BLaER1 (cell line): ENCODE measurements at regions not wholly inside any gene's neighbourhood (a gene's known extent, or its start where the extent isn't known, plus 50 kb on each side); places are given as distances from the start of the nearest gene placed in this dataset.

ENCODE experiments used
- H3K27ac ChIP-seq: shearing (Covaris generic); formaldehyde crosslinking; 2 replicates; pipeline ENCODE4 v1.8.1; 2022
- H3K27me3 ChIP-seq: shearing (Covaris generic); formaldehyde crosslinking; 2 replicates; pipeline ENCODE4 v1.8.1; 2022
- H3K36me3 ChIP-seq: shearing (Covaris generic); formaldehyde crosslinking; 2 replicates; pipeline ENCODE4 v1.8.1; 2022
- H3K4me1 ChIP-seq: shearing (Covaris generic); formaldehyde crosslinking; 2 replicates; pipeline ENCODE4 v1.8.1; 2022
- H3K4me2 ChIP-seq: shearing (Covaris generic); formaldehyde crosslinking; 2 replicates; pipeline ENCODE4 v1.8.1; 2022
- H3K4me3 ChIP-seq: shearing (Covaris generic); formaldehyde crosslinking; 2 replicates; pipeline ENCODE4 v1.8.1; 2022
- H3K9ac ChIP-seq: shearing (Covaris generic); formaldehyde crosslinking; 2 replicates; pipeline ENCODE4 v1.8.1; 2022
- H3K9me3 ChIP-seq: shearing (Covaris generic); formaldehyde crosslinking; 2 replicates; pipeline ENCODE4 v1.8.1; 2022
- H4K20me1 ChIP-seq: shearing (Covaris generic); formaldehyde crosslinking; 2 replicates; pipeline ENCODE4 v1.8.1; 2022
- Cebpa-rat ChIP-seq: shearing (Covaris generic); IDR thresholded peaks from 2 replicates; pipeline ENCODE4 v1.8.1; 2022

- Histone ChIP-seq H3K9me3 (peaks cover 24% of the 10 kb centered on the region), H3K4me2 (no peak overlapping the region), H4K20me1 (no peaks in the 10 kb centered on the region), H3K27me3 (no peaks in the 10 kb centered on the region), H3K4me3 (no peak overlapping the region), H3K36me3 (no peaks in the 10 kb centered on the region), H3K4me1 (peaks cover 68% of the 10 kb centered on the region), H3K27ac (no peak overlapping the region), H3K9ac (no peak overlapping the region)
- no peak for TF ChIP-seq Cebpa-rat
These were observed 63.6 kb upstream of the ELK3 start for GRCh38 chr12:96130396-96131059.

- H3K27me3 ChIP-seq, result no peaks in the 10 kb centered on the region
- H3K4me2 ChIP-seq, result no peak overlapping the region
- no peaks in the 10 kb centered on the region for H3K36me3 ChIP-seq
- H3K27ac ChIP-seq, result 0 out of 2 replicates have a peak overlapping the region, but pooled peaks have one; percentile 47
- H3K9me3 ChIP-seq, result peaks cover 24% of the 10 kb centered on the region
- TF ChIP-seq Cebpa-rat, result no peak
- no peak overlapping the region for H3K9ac ChIP-seq
- H4K20me1 ChIP-seq, result no peaks in the 10 kb centered on the region
- H3K4me1 ChIP-seq, result peaks cover 76% of the 10 kb centered on the region
- no peak overlapping the region for H3K4me3 ChIP-seq
These were observed 62.9 kb upstream of the ELK3 start for GRCh38 chr12:96131230-96131788.

DNA sequence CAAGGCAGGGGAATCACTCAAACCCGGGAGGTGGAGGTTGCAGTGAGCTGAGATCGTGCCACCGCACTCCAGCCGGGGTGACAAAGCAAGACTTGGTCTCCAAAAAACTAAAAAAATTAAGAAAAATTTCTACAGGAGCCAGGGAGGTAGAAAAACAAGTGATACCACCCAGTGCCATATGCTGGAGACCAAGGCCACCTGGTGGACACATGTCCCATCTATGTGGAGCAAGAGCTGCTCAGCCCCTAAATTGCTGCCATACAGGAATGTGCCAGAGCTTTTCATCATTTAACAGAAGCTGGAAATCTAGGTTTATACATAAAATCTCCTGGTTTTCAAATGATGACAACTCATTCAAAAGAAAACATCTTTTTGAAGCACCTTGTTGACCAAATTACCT, 61.4 kb upstream of the ELK3 start:
- H3K9me3 ChIP-seq, result peaks cover 15% of the 10 kb centered on the region
- H3K4me3 ChIP-seq, result no peak overlapping the region
- no peak for TF ChIP-seq Cebpa-rat
- H3K4me1 ChIP-seq, result peaks cover 81% of the 10 kb centered on the region
- H3K27ac ChIP-seq, result 0 out of 2 replicates have a peak overlapping the region, but pooled peaks have one; percentile 9
- no peaks in the 10 kb centered on the region for H4K20me1 ChIP-seq
- no peaks in the 10 kb centered on the region for H3K27me3 ChIP-seq
- no peaks in the 10 kb centered on the region for H3K36me3 ChIP-seq
- H3K9ac ChIP-seq, result no peak overlapping the region
- H3K4me2 ChIP-seq, result peak overlapping the region; percentile 74

DNA sequence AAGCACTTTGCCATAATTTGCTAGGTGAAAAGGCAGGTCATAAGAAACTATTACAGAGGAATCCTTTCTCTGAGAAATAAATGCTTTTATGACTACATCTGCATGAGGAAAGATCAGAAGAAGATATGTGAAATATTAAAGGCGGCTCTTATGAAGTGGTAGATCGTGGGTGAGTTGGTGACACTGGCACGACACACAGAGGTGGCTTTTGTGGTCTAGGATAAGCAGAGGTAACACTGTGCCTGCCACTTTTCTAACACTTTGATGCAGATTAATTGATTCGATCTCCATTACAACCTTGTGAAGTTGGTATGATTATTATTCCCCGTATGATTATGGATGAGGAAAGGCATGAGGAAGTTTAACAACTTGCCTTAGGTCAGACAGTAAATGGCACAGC, 60.0 kb upstream of the ELK3 start:
- peaks cover 70% of the 10 kb centered on the region for H3K4me1 ChIP-seq
- 0 out of 2 replicates have a peak, but pooled peaks cover 4% of the 10 kb centered on the region for H3K9me3 ChIP-seq
- H3K36me3 ChIP-seq, result no peaks in the 10 kb centered on the region
- TF ChIP-seq Cebpa-rat, result no peak
- no peak overlapping the region; the same call in 1 of the 2 replicates for H3K9ac ChIP-seq
- H4K20me1 ChIP-seq, result no peaks in the 10 kb centered on the region
- peak overlapping the region; percentile 74 for H3K4me2 ChIP-seq
- H3K4me3 ChIP-seq, result no peak overlapping the region
- H3K27me3 ChIP-seq, result no peaks in the 10 kb centered on the region
- peak overlapping the region; percentile 9; the same call in 1 of the 2 replicates for H3K27ac ChIP-seq

DNA sequence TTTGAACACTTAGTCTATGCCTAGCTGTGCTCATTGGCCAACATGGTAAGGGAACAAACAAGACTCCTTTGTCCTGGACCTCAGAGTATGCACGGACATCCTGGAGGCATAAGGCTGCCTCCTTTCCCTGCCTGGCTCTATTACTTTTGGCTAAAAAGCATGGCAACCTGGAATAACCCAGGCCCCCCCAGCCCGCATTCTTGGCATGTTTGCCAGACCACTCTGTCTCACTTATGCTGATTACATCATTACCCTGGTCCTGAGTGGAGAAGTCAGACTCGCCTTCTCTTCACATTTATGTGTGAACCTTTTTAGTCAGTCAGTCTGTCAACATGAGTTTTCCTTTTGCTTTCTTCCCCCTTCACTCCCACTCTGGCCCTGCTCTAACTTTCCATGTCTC, 58.0 kb upstream of the ELK3 start:
- H4K20me1 ChIP-seq, result no peaks in the 10 kb centered on the region
- H3K9me3 ChIP-seq, result no peaks in the 10 kb centered on the region
- H3K4me2 ChIP-seq, result 0 out of 2 replicates have a peak overlapping the region, but pooled peaks have one; percentile 2
- no peak for TF ChIP-seq Cebpa-rat
- H3K27ac ChIP-seq, result peak overlapping the region; percentile 32; the same call in 1 of the 2 replicates
- H3K36me3 ChIP-seq, result no peaks in the 10 kb centered on the region
- H3K4me3 ChIP-seq, result no peak overlapping the region
- H3K27me3 ChIP-seq, result no peaks in the 10 kb centered on the region
- H3K9ac ChIP-seq, result no peak overlapping the region
- H3K4me1 ChIP-seq, result peaks cover 67% of the 10 kb centered on the region

GRCh38 chr12:96136725-96137378, 57.3 kb upstream of the ELK3 start:
- Histone ChIP-seq H3K9me3 (no peaks in the 10 kb centered on the region), H3K4me2 (0 out of 2 replicates have a peak overlapping the region, but pooled peaks have one; percentile 2), H3K4me3 (no peak overlapping the region), H3K27me3 (no peaks in the 10 kb centered on the region), H3K36me3 (no peaks in the 10 kb centered on the region), H3K4me1 (peaks cover 65% of the 10 kb centered on the region), H4K20me1 (no peaks in the 10 kb centered on the region), H3K9ac (no peak overlapping the region), H3K27ac (peak overlapping the region; percentile 32; the same call in 1 of the 2 replicates)
- no peak for TF ChIP-seq Cebpa-rat

- no peaks in the 10 kb centered on the region for H3K36me3 ChIP-seq
- peak overlapping the region; percentile 18; the same call in 1 of the 2 replicates for H3K4me2 ChIP-seq
- H3K27ac ChIP-seq, result no peak overlapping the region
- H3K9ac ChIP-seq, result no peak overlapping the region
- no peak overlapping the region for H3K4me3 ChIP-seq
- no peaks in the 10 kb centered on the region for H4K20me1 ChIP-seq
- no peak for TF ChIP-seq Cebpa-rat
- no peaks in the 10 kb centered on the region for H3K27me3 ChIP-seq
- H3K9me3 ChIP-seq, result no peaks in the 10 kb centered on the region
- peaks cover 62% of the 10 kb centered on the region for H3K4me1 ChIP-seq
These were observed 54.0 kb upstream of the ELK3 start for GRCh38 chr12:96140174-96140573.

DNA sequence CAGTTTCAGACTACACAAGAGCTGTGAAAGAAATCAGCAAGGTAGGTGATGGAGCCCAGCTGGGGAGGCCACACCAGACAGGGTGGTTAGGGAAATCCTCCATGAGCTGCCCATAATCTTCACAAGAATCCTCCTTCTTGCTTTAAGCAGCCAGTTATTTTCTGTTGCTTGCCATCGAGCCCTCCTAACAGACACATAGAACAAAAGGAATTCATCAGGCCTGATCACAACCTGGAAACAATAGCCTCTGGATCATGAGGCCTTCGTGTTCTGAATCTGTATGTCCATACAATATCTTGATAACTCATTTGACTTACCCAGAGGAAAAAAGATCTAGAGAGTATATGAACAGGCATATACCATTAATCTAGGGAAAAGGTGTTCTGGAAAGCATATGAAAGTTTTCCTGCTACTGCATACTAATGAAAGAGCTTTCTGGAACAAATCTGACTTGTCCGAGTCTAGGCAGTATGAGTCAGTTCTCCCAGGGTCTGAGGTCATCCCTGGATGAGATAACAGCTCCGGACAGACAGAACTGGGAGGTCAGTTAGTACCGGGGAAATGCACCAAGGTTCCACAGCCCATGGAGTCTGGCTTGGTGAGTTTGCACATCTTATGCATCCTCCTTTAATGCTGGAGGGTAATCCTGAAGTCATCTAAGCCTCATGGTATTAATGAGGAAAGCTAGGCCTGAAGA, 52.8 kb upstream of the ELK3 start:
- H3K9ac ChIP-seq, result no peak overlapping the region
- H3K36me3 ChIP-seq, result no peaks in the 10 kb centered on the region
- no peak overlapping the region for H3K4me3 ChIP-seq
- H3K4me1 ChIP-seq, result peaks cover 50% of the 10 kb centered on the region
- H3K4me2 ChIP-seq, result no peak overlapping the region
- H3K27ac ChIP-seq, result no peak overlapping the region
- no peaks in the 10 kb centered on the region for H4K20me1 ChIP-seq
- H3K27me3 ChIP-seq, result no peaks in the 10 kb centered on the region
- H3K9me3 ChIP-seq, result no peaks in the 10 kb centered on the region
- no peak for TF ChIP-seq Cebpa-rat

DNA sequence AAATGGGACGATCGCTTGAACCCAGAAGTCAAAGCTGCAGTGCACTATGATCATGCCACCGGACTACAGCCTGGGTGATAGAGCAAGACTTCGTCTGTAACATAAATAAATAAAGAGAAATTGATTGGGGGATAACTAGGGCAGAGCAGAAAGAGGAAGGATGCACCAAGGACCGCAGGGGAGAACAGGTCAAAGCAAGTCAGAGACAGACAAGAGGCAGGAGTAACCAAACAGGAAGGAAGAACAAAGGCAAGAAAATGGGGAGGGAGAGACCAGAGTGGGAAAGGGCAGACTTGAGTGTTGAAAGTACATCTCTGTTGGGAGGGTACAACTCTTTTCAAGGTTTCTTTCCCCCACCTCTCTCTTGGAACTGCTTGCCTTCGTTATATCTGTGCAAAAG, 50.8 kb upstream of the ELK3 start:
- Histone ChIP-seq H3K9me3 (no peaks in the 10 kb centered on the region), H3K36me3 (no peaks in the 10 kb centered on the region), H3K4me1 (peaks cover 46% of the 10 kb centered on the region), H3K4me2 (peak overlapping the region; percentile 47), H3K27me3 (no peaks in the 10 kb centered on the region), H4K20me1 (no peaks in the 10 kb centered on the region), H3K4me3 (peak overlapping the region; percentile 22; the same call in 1 of the 2 replicates), H3K9ac (no peak overlapping the region; the same call in 1 of the 2 replicates), H3K27ac (peak overlapping the region; percentile 44)
- TF ChIP-seq Cebpa-rat, result no peak
